Hepatocyte (in vitro differentiated cells): ENCODE measurements at regions not wholly inside any gene's neighbourhood (a gene's known extent, or its start where the extent isn't known, plus 50 kb on each side); places are given as distances from the start of the nearest gene placed in this dataset.

Experiments used
- DNase-seq: peaks from one replicate; pipeline ENCODE4 v3.0.0-alpha.2; 2016; ENCODE audit warnings: low spot score
- H2AFZ ChIP-seq: fragments of 200-600 bp; sonication (generic); 2 replicates; pipeline ENCODE4 v1.6.0; 2016; ENCODE audit warnings: antibody characterized with exemption, mild to moderate bottlenecking
- H3K27ac ChIP-seq: fragments of 200-600 bp; sonication (generic); 2 replicates; pipeline ENCODE4 v1.5.1; 2016; ENCODE audit warnings: mild to moderate bottlenecking
- H3K27me3 ChIP-seq: fragments of 200-600 bp; sonication (generic); 2 replicates; pipeline ENCODE4 v1.6.1; 2016
- H3K36me3 ChIP-seq: fragments of 200-600 bp; sonication (generic); replicated peaks from 2 replicates; pipeline ENCODE4 v1.5.1; 2016; ENCODE audit warnings: low read depth; ENCODE audit not compliant: insufficient read depth
- H3K4me1 ChIP-seq: fragments of 200-600 bp; sonication (generic); 2 replicates; pipeline ENCODE4 v1.5.1; 2016; ENCODE audit warnings: mild to moderate bottlenecking, moderate library complexity; ENCODE audit not compliant: insufficient read depth
- H3K4me2 ChIP-seq: fragments of 200-600 bp; sonication (generic); 2 replicates; pipeline ENCODE4 v1.6.0; 2016
- H3K4me3 ChIP-seq: fragments of 200-600 bp; sonication (generic); 2 replicates; pipeline ENCODE4 v1.5.1; 2016; ENCODE audit warnings: mild to moderate bottlenecking
- H3K79me2 ChIP-seq: fragments of 200-600 bp; sonication (generic); 2 replicates; pipeline ENCODE4 v1.6.0; 2017; ENCODE audit warnings: mild to moderate bottlenecking
- H3K9me2 ChIP-seq: fragments of 200-600 bp; sonication (generic); replicated peaks from 2 replicates; pipeline ENCODE4 v1.6.0; 2017; ENCODE audit warnings: mild to moderate bottlenecking; ENCODE audit not compliant: insufficient read depth
- H3K9me3 ChIP-seq: fragments of 200-600 bp; sonication (generic); 2 replicates; pipeline ENCODE4 v1.5.1; 2016; ENCODE audit warnings: low read depth, mild to moderate bottlenecking
- H4K20me1 ChIP-seq: fragments of 200-600 bp; sonication (generic); 2 replicates; pipeline ENCODE4 v1.6.0; 2016; ENCODE audit warnings: mild to moderate bottlenecking; ENCODE audit not compliant: insufficient read depth, poor library complexity, severe bottlenecking
- EZH2 ChIP-seq: fragments of 200-600 bp; sonication (generic); IDR thresholded peaks from 2 replicates; pipeline ENCODE4 v1.6.1; 2016; ENCODE audit warnings: antibody characterized with exemption, mild to moderate bottlenecking, borderline replicate concordance
- EZH2phosphoT487 ChIP-seq: fragments of 200-600 bp; sonication (generic); IDR thresholded peaks from one replicate; pipeline ENCODE4 v1.6.1; 2018; ENCODE audit warnings: antibody characterized with exemption, mild to moderate bottlenecking, low read depth, moderate library complexity; ENCODE audit not compliant: unreplicated experiment, severe bottlenecking
- WGBS: methylation state at CpG from one replicate; pipeline ENCODE4 v1.1.6; 2016; ENCODE audit warnings: low lambda C conversion rate; ENCODE audit errors: missing lambda C conversion rate; 5-methylcytosine and 5-hydroxymethylcytosine counted together
- TF ChIP-seq, protein P1 (sequence below): fragments of 200-600 bp; sonication (generic); IDR thresholded peaks from 2 replicates; pipeline ENCODE4 v1.5.1; 2016; ENCODE audit warnings: antibody characterized with exemption, mild to moderate bottlenecking; ENCODE audit not compliant: poor library complexity

- no peaks in the 10 kb centered on the region for H3K27me3 ChIP-seq
- no peaks in the 10 kb centered on the region for H3K9me2 ChIP-seq
- peaks cover 6% of the 10 kb centered on the region for H3K4me1 ChIP-seq
- no peak overlapping the region for H3K4me3 ChIP-seq
- DNase-seq = no peak
- TF ChIP-seq EZH2 (no peak), EZH2phosphoT487 (no peak)
- TF ChIP-seq, protein P1, sequence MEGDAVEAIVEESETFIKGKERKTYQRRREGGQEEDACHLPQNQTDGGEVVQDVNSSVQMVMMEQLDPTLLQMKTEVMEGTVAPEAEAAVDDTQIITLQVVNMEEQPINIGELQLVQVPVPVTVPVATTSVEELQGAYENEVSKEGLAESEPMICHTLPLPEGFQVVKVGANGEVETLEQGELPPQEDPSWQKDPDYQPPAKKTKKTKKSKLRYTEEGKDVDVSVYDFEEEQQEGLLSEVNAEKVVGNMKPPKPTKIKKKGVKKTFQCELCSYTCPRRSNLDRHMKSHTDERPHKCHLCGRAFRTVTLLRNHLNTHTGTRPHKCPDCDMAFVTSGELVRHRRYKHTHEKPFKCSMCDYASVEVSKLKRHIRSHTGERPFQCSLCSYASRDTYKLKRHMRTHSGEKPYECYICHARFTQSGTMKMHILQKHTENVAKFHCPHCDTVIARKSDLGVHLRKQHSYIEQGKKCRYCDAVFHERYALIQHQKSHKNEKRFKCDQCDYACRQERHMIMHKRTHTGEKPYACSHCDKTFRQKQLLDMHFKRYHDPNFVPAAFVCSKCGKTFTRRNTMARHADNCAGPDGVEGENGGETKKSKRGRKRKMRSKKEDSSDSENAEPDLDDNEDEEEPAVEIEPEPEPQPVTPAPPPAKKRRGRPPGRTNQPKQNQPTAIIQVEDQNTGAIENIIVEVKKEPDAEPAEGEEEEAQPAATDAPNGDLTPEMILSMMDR = no peak
- H3K79me2 ChIP-seq = no peaks in the 10 kb centered on the region
- no peak overlapping the region for H3K4me2 ChIP-seq
- no peaks in the 10 kb centered on the region for H4K20me1 ChIP-seq
- no peak overlapping the region for H2AFZ ChIP-seq
- no peak overlapping the region for H3K27ac ChIP-seq
- H3K36me3 ChIP-seq = no peaks in the 10 kb centered on the region
- no peaks in the 10 kb centered on the region for H3K9me3 ChIP-seq
- 85% methylated on average over 4 of the region's 4 CpGs for WGBS
Measured at GRCh38 chr4:79212311-79212710, 113.5 kb downstream of the NAA11 start.

GRCh38 chr4:79211490-79211889 lies 114.4 kb downstream of the NAA11 start:
- DNase-seq = no peak
- H3K9me2 ChIP-seq = no peaks in the 10 kb centered on the region
- TF ChIP-seq EZH2phosphoT487 (no peak), EZH2 (no peak)
- TF ChIP-seq, protein P1 = no peak
- H4K20me1 ChIP-seq = no peaks in the 10 kb centered on the region
- H3K9me3 ChIP-seq = no peaks in the 10 kb centered on the region
- peaks cover 6% of the 10 kb centered on the region for H3K4me1 ChIP-seq
- no peaks in the 10 kb centered on the region for H3K27me3 ChIP-seq
- 95% methylated on average over 3 of the region's 3 CpGs for WGBS
- H3K27ac ChIP-seq = no peak overlapping the region
- H2AFZ ChIP-seq = no peak overlapping the region
- no peak overlapping the region for H3K4me3 ChIP-seq
- H3K36me3 ChIP-seq = no peaks in the 10 kb centered on the region
- H3K79me2 ChIP-seq = no peaks in the 10 kb centered on the region
- no peak overlapping the region for H3K4me2 ChIP-seq

- Histone ChIP-seq H3K27ac (peak overlapping the region; percentile 78), H3K4me1 (peaks cover 6% of the 10 kb centered on the region), H3K27me3 (no peaks in the 10 kb centered on the region), H3K9me2 (no peaks in the 10 kb centered on the region), H2AFZ (peak overlapping the region; percentile 14), H4K20me1 (no peaks in the 10 kb centered on the region), H3K4me3 (no peak overlapping the region), H3K79me2 (no peaks in the 10 kb centered on the region), H3K4me2 (no peak overlapping the region), H3K36me3 (no peaks in the 10 kb centered on the region), H3K9me3 (no peaks in the 10 kb centered on the region)
- DNase-seq = no peak
- no peak for TF ChIP-seq EZH2
- TF ChIP-seq, protein P1 = no peak
- TF ChIP-seq EZH2phosphoT487 = no peak
- WGBS = 92% methylated on average over 7 of the region's 7 CpGs
Measured at GRCh38 chr4:79210636-79211049, 115.2 kb downstream of the NAA11 start.
